Mesodermal cell (in vitro differentiated cells): ENCODE measurements at regions not wholly inside any gene's neighbourhood (a gene's known extent, or its start where the extent isn't known, plus 50 kb on each side); places are given as distances from the start of the nearest gene placed in this dataset.
"Not testable (repeated sequence)": the region's sequence is repeated elsewhere in the genome, so short reads cannot be mapped to it uniquely, and the experiment has no call there.

Experiments
- H3K27ac ChIP-seq: 2 replicates; pipeline ENCODE4 v1.7.0; 2013; ENCODE audit warnings: mild to moderate bottlenecking, low read depth, low read length, moderate library complexity; ENCODE audit not compliant: severe bottlenecking
- H3K36me3 ChIP-seq: 2 replicates; pipeline ENCODE4 v1.7.1; 2013; ENCODE audit warnings: mild to moderate bottlenecking, low read length, moderate library complexity; ENCODE audit not compliant: control insufficient read depth, insufficient read depth
- H3K4me1 ChIP-seq: one replicate; pipeline ENCODE4 v1.7.1; 2013; ENCODE audit warnings: mild to moderate bottlenecking, low read length; ENCODE audit not compliant: insufficient read depth, control insufficient read depth, poor library complexity, severe bottlenecking
- H3K4me3 ChIP-seq: 2 replicates; pipeline ENCODE4 v1.7.0; 2013; ENCODE audit warnings: low read length, control low read depth, mild to moderate bottlenecking; ENCODE audit not compliant: insufficient read depth, poor library complexity, severe bottlenecking; ENCODE audit errors: extremely low read depth
- H3K9me3 ChIP-seq: 2 replicates; pipeline ENCODE4 v1.7.1; 2013; ENCODE audit warnings: mild to moderate bottlenecking, low read length, moderate library complexity; ENCODE audit not compliant: control insufficient read depth
- WGBS, 2 experiments: methylation state at CpG; one replicate each; pipeline ENCODE4 v1.1.5; 2013; ENCODE audit warnings: missing lambda C conversion rate in 2 of 2; ENCODE audit not compliant: insufficient coverage in 2 of 2; 5-methylcytosine and 5-hydroxymethylcytosine counted together

GRCh38 chr20:30728271-30728885 lies 529.1 kb upstream of the DEFB115 start:
- H3K4me3 ChIP-seq, H3K36me3 ChIP-seq, H3K27ac ChIP-seq, H3K4me1 ChIP-seq, H3K9me3 ChIP-seq: not testable (repeated sequence)
- 91 to 92% methylated on average over 32 to 37 of the region's 38 CpGs for WGBS, 2 experiments
